HT-29 (cell line): ENCODE measurements at regions not wholly inside any gene's neighbourhood (a gene's known extent, or its start where the extent isn't known, plus 50 kb on each side); places are given as distances from the start of the nearest gene placed in this dataset.
"Not testable (repeated sequence)": the region's sequence is repeated elsewhere in the genome, so short reads cannot be mapped to it uniquely, and the experiment has no call there.

Experiments used
- DNase-seq: peaks from one replicate; pipeline ENCODE4 v3.0.0-alpha.2; 2015; ENCODE audit warnings: low spot score

GRCh38 chr9:106220415-106220814 is 526.1 kb downstream of the TMEM38B start:
- DNase-seq = no peak

DNA sequence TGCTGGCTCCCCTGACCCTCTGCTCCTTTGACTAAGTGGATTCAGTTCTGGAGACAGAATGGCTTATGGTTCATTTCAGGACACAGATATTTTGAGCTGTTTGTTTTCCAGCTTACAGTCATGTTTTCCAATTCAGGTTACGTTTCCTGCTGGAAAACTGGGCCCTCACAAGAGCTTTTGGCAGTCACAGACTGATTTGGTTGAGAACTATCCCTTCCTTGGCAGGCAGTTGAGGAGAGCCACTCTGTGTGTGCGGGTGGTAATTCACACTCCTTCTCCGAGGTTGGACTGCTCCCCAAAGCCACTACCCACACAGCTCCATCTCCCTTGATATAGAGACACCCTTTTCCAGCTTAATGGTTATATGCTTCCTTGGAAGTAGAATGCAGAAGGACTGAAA is 534.5 kb downstream of the TMEM38B start:
- no peak for DNase-seq

GRCh38 chr9:106233116-106233515 is 538.8 kb downstream of the TMEM38B start:
- DNase-seq = no peak

DNA sequence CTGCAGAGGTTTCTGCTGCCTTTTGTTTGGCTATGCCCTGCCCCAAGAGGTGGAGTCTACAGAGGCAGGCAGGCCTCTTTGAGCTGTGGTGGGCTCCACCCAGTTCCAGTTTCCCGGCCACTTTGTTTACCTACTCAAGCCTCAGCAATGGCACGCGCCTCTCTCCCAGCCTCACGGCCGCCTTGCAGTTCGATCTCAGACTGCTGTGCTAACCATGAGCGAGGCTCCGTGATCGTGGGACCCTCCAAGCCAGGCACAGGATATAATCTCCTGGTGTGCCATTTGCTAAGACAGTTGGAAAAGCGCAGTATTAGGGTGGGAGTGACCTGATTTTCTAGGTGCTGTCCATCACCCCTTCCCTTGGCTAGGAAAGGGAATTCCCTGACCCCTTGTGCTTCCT is 566.6 kb downstream of the TMEM38B start:
- DNase-seq = not testable (repeated sequence)

- no peak for DNase-seq
Measured at GRCh38 chr9:106277966-106278365, 583.6 kb downstream of the TMEM38B start.

- no peak for DNase-seq
Measured at GRCh38 chr9:106283769-106284168, 579.2 kb upstream of the ZNF462 start.

- peak; percentile 10 for DNase-seq
Measured at GRCh38 chr9:106284296-106284695, 578.7 kb upstream of the ZNF462 start.

GRCh38 chr9:106286249-106286648 is 576.7 kb upstream of the ZNF462 start:
- peak; percentile 7 for DNase-seq

- DNase-seq = no peak
Measured at GRCh38 chr9:106287091-106287631, 575.8 kb upstream of the ZNF462 start.

- DNase-seq = no peak
Measured at GRCh38 chr9:106287731-106288130, 575.2 kb upstream of the ZNF462 start.

GRCh38 chr9:106288689-106289088 is 574.3 kb upstream of the ZNF462 start:
- no peak for DNase-seq

DNA sequence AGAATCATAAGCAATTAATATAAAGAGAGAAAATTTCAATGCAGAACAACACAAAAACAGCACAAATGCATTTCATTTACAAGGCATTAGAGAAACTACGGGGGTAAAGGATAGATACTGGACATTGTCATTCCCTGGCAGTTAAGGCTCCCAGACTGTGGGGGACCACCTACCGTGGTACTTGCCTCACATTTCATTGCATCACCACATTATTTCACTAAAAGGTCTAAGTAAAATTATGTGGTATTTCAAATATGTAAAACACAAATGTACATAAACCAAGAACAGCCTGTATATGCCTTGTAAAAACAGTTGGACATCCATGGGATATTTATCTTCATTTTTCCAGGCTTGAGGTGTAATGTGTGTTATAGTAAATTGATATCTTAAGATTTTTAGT is 571.2 kb upstream of the ZNF462 start:
- no peak for DNase-seq

DNA sequence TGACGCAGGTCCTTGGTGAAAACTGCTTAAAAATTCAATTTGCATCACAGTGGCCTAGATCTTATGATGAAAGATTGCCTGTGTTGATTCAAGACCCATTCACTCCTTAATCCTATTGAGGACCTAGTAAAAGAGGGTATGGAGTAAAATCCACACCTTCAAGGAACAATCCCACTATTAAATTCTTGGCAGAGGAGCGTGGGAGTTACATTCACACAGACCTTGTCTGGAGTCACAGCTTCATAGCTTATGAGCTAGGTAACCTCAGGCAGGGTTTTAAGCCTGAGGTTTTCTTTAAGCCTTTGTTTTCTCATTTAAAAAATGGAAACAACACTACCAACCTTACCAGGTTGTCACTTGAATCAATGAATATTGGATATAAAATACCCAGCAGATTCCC is 566.5 kb upstream of the ZNF462 start:
- no peak for DNase-seq

DNA sequence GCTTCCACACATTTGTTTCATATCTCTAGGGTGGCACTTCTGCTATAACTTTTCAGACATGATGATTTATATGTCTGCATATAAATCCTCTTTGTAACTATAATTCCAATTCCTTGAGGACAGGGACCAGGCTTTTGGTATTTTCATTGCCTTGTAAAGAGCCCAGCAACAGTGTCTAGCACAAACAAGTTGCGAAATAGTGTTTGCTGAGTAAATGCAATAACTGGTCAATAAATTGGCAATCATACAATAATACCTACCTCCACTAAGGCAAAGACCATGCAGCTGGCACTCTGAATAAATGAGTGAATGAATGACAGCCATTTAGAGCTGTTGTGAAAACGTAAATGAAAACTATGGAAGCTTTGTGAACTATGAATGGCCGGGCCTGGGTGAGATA is 564.0 kb upstream of the ZNF462 start:
- DNase-seq = no peak

- no peak for DNase-seq
Measured at GRCh38 chr9:106304401-106304920, 558.5 kb upstream of the ZNF462 start.

GRCh38 chr9:106305428-106306133 is 557.4 kb upstream of the ZNF462 start:
- DNase-seq = no peak

GRCh38 chr9:106307670-106308069 is 555.3 kb upstream of the ZNF462 start:
- DNase-seq = no peak

DNA sequence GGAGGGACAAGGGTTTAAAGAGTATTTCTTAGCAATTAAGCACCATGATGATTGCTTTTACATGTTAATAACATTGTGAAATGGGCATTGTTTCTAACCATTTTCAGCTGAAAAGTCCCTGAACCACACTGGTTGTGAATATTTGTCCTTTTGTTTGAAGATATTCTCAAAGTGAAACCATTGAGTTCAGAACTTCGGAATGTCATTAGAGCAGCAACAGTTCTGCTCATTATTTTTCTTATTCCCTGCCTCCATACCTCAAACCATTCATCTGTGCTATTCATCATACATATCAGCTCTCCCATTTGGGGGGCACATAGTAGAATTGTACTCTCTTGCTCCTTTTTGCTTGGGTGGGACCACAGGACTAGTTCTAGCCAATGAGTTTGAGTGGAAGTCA is 553.0 kb upstream of the ZNF462 start:
- DNase-seq = no peak

DNA sequence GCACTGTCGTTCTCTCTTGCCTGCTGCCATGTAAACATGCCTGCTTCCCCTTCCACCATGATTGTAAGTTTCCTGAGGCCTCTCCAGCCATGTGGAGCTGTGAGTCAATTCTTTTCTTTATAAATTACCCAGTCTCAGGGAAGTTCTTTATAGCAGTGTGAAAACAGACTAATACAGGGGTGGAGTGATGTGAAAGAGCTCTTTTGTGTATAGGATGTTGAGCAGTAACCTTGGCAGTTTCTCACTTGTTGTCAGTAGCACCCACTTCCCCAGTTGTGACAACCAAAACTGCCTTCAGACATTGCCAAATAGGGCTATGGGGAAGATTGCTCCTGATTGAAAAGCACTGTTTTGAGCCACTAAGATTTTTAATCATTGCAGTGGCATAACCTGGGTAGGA is 552.2 kb upstream of the ZNF462 start:
- DNase-seq = no peak

GRCh38 chr9:106312906-106313305 is 550.1 kb upstream of the ZNF462 start:
- no peak for DNase-seq

- no peak for DNase-seq
Measured at GRCh38 chr9:106314476-106314875, 548.5 kb upstream of the ZNF462 start.

GRCh38 chr9:106321394-106322180 is 541.4 kb upstream of the ZNF462 start:
- no peak for DNase-seq
